Activated naive CD4-positive, alpha-beta T cell treated with anti-CD3 and anti-CD28 coated beads, Interleukin-2, amount 10 ng/mL, durations not matched to agents 7 days and 5 days (primary cell): ENCODE measurements at regions not wholly inside any gene's neighbourhood (a gene's known extent, or its start where the extent isn't known, plus 50 kb on each side); places are given as distances from the start of the nearest gene placed in this dataset.
"Not testable (repeated sequence)": the region's sequence is repeated elsewhere in the genome, so short reads cannot be mapped to it uniquely, and the experiment has no call there.

Experiments used
- CTCF ChIA-PET: fragments of 350-600 bp; sonication (Branson Sonifier 250); formaldehyde crosslinking; loops from one replicate; lab custom pipeline; 2021; ENCODE audit warnings: antibody characterized with exemption; lab: Charles Lee
- DNase-seq: peaks from one replicate; pipeline ENCODE4 v3.0.0-alpha.2; 2020
- H3K27ac Mint-ChIP-seq: one replicate; pipeline ENCODE4 v1.8.0; 2021; ENCODE audit warnings: mild to moderate bottlenecking, moderate library complexity, mixed read lengths
- H3K27me3 Mint-ChIP-seq: one replicate; pipeline ENCODE4 v1.8.0; 2021; ENCODE audit warnings: mild to moderate bottlenecking, mixed read lengths
- H3K36me3 Mint-ChIP-seq: one replicate; pipeline ENCODE4 v1.8.0; 2021; ENCODE audit warnings: mixed read lengths
- H3K4me1 Mint-ChIP-seq: one replicate; pipeline ENCODE4 v1.8.0; 2021; ENCODE audit warnings: mixed read lengths
- H3K4me3 Mint-ChIP-seq: one replicate; pipeline ENCODE4 v1.8.0; 2021; ENCODE audit warnings: mild to moderate bottlenecking, moderate library complexity, mixed read lengths
- H3K9me3 Mint-ChIP-seq: one replicate; pipeline ENCODE4 v1.8.0; 2021; ENCODE audit warnings: mixed read lengths

GRCh38 chr1:161454865-161455707 is 50.2 kb upstream of the FCGR2A start:
- H3K4me3 Mint-ChIP-seq, H3K9me3 Mint-ChIP-seq, H3K27ac Mint-ChIP-seq, H3K4me1 Mint-ChIP-seq, H3K36me3 Mint-ChIP-seq, CTCF ChIA-PET, DNase-seq: not testable (repeated sequence)
- peaks cover 10% of the 10 kb centered on the region for H3K27me3 Mint-ChIP-seq

GRCh38 chr1:161453950-161454864 is 51.0 kb upstream of the FCGR2A start:
- H3K27ac Mint-ChIP-seq, CTCF ChIA-PET, H3K4me1 Mint-ChIP-seq, H3K4me3 Mint-ChIP-seq, H3K36me3 Mint-ChIP-seq, H3K9me3 Mint-ChIP-seq: not testable (repeated sequence)
- peak; percentile 27 for DNase-seq
- H3K27me3 Mint-ChIP-seq = peaks cover 10% of the 10 kb centered on the region

GRCh38 chr1:161451698-161452348 is 53.4 kb upstream of the FCGR2A start:
- H3K27me3 Mint-ChIP-seq, H3K27ac Mint-ChIP-seq, H3K36me3 Mint-ChIP-seq, CTCF ChIA-PET, H3K4me3 Mint-ChIP-seq, H3K9me3 Mint-ChIP-seq, H3K4me1 Mint-ChIP-seq, DNase-seq: not testable (repeated sequence)

GRCh38 chr1:161447760-161448332 is 57.4 kb upstream of the FCGR2A start:
- H3K9me3 Mint-ChIP-seq, H3K27me3 Mint-ChIP-seq, H3K36me3 Mint-ChIP-seq, H3K27ac Mint-ChIP-seq, H3K4me1 Mint-ChIP-seq, H3K4me3 Mint-ChIP-seq, DNase-seq, CTCF ChIA-PET: not testable (repeated sequence)

GRCh38 chr1:161447040-161447759 is 58.1 kb upstream of the FCGR2A start:
- H3K4me1 Mint-ChIP-seq, H3K27me3 Mint-ChIP-seq, CTCF ChIA-PET, DNase-seq, H3K27ac Mint-ChIP-seq, H3K36me3 Mint-ChIP-seq, H3K9me3 Mint-ChIP-seq, H3K4me3 Mint-ChIP-seq: not testable (repeated sequence)

GRCh38 chr1:161444725-161445124 is 60.5 kb upstream of the FCGR2A start:
- H3K4me3 Mint-ChIP-seq, CTCF ChIA-PET, H3K27ac Mint-ChIP-seq, DNase-seq, H3K36me3 Mint-ChIP-seq, H3K4me1 Mint-ChIP-seq, H3K9me3 Mint-ChIP-seq: not testable (repeated sequence)
- peaks cover 14% of the 10 kb centered on the region for H3K27me3 Mint-ChIP-seq

GRCh38 chr1:161444255-161444654 is 61.0 kb upstream of the FCGR2A start:
- H3K4me1 Mint-ChIP-seq, H3K27ac Mint-ChIP-seq, H3K36me3 Mint-ChIP-seq, DNase-seq, H3K4me3 Mint-ChIP-seq, CTCF ChIA-PET, H3K9me3 Mint-ChIP-seq: not testable (repeated sequence)
- H3K27me3 Mint-ChIP-seq = peaks cover 19% of the 10 kb centered on the region

- Mint-ChIP-seq H3K27ac (peak overlapping the region; percentile 81), H3K4me1 (peaks cover 16% of the 10 kb centered on the region), H3K4me3 (peak overlapping the region; percentile 82), H3K27me3 (peaks cover 40% of the 10 kb centered on the region), H3K9me3 (peaks cover 2% of the 10 kb centered on the region), H3K36me3 (peaks cover 2% of the 10 kb centered on the region)
- CTCF ChIA-PET = interaction anchor here (0.7 to 2.0 kb wide), 10 partner anchors 9 to 54 kb away, joined by 3 to 8 read pairs (median 4); no protein-coding TSS in a partner anchor
- peak; percentile 72 for DNase-seq
These were observed 64.9 kb upstream of the FCGR2A start for GRCh38 chr1:161440312-161440894.

- Mint-ChIP-seq H3K36me3 (peaks cover 2% of the 10 kb centered on the region), H3K4me1 (peaks cover 16% of the 10 kb centered on the region), H3K27ac (peak overlapping the region; percentile 72), H3K9me3 (peaks cover 2% of the 10 kb centered on the region), H3K4me3 (peak overlapping the region; percentile 67), H3K27me3 (peaks cover 40% of the 10 kb centered on the region)
- CTCF ChIA-PET = interaction anchor here (1.0 to 2.0 kb wide), 8 partner anchors 8 to 53 kb away, joined by 3 to 8 read pairs (median 4); no protein-coding TSS in a partner anchor
- peak; percentile 38 for DNase-seq
These were observed 65.7 kb upstream of the FCGR2A start for GRCh38 chr1:161439280-161440232.

GRCh38 chr1:161433191-161433590 is 65.5 kb upstream of the CFAP126 start:
- DNase-seq, H3K36me3 Mint-ChIP-seq, H3K4me1 Mint-ChIP-seq, H3K9me3 Mint-ChIP-seq, H3K27ac Mint-ChIP-seq, CTCF ChIA-PET, H3K4me3 Mint-ChIP-seq: not testable (repeated sequence)
- H3K27me3 Mint-ChIP-seq = peaks cover 44% of the 10 kb centered on the region

- DNase-seq = no peak
- Mint-ChIP-seq H3K27me3 (peaks cover 44% of the 10 kb centered on the region), H3K27ac (no peak overlapping the region), H3K9me3 (no peaks in the 10 kb centered on the region), H3K4me3 (no peak overlapping the region), H3K36me3 (no peaks in the 10 kb centered on the region), H3K4me1 (peaks cover 8% of the 10 kb centered on the region)
- CTCF ChIA-PET = interaction anchor here (1.5 kb wide), 1 partner anchor 8 kb away, joined by 4 read pairs; no protein-coding TSS in a partner anchor
These were observed 64.4 kb upstream of the CFAP126 start for GRCh38 chr1:161432091-161432490.
